ENCODE measurements at regions not wholly inside any gene's neighbourhood (a gene's known extent, or its start where the extent isn't known, plus 50 kb on each side); places are given as distances from the start of the nearest gene placed in this dataset.
A peak's percentile ranks its signal among the peaks of the same experiment; 100 is the strongest.

- TF ChIP-seq POLR2A (IDR thresholded peaks at IDR 0.05) = no peak
- peak in 1 of 6 experiments; percentile 5 for TF ChIP-seq CTCF (IDR thresholded peaks at IDR 0.05)
Observed at GRCh38 chr6:130743175-130743574, 84.0 kb upstream of the SMLR1 start.
